GM21529 (cell line): ENCODE measurements at regions not wholly inside any gene's neighbourhood (a gene's known extent, or its start where the extent isn't known, plus 50 kb on each side); places are given as distances from the start of the nearest gene placed in this dataset.
"Not testable (repeated sequence)": the region's sequence is repeated elsewhere in the genome, so short reads cannot be mapped to it uniquely, and the experiment has no call there.

Experiments used
- ATAC-seq: cut with Tn5 transposase; IDR thresholded peaks from one replicate; pipeline ENCODE4 v1.9.1; 2021; ENCODE audit not compliant: unreplicated experiment

DNA sequence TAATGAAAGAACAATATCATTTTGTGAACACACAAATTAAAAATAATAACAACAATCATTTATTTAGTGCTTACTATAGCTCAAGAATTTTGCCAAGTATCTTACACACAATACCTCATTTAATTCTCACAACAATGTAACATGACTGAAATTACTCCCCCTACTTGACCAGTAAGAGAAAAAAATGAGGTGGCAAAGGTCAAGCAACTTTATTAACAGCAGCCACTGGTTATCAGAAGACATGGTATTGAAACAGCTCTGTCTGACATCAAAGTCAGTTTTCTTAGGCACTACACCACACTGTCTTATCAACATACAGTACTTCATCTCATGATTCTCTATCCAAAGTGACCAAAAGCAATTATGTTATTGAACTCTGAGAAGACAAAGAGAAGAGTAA, 389.4 kb downstream of the ZEB2 start:
- ATAC-seq = no peak

DNA sequence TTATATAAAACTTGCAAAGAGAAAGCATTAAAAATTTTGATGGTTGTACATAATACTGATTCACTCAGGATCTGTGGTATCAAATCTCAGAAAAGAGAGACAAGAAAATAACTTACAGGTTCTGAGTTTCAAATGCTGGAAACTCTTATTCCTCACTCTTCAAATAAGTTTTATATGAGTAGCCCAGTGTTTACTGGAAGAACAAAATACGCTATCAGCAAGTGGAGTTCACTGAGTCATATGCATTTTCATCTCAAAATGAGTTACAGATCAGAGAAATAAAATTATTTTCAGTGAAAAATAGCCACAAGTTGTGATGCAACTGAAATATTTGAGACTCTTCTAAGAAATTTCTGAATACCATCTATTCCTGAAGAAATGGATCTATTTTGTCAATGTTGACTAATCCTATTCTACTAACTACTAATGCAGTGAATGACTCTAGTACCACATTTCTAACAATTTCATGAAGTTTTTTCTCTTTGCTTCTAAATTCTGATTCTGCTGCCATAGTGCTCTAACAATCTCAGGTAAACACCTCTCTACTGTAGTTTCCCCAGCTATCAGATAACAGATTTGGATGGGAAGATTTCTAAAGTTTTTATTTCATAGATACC, 391.7 kb downstream of the ZEB2 start:
- no peak for ATAC-seq

GRCh38 chr2:144127693-144128092, 392.2 kb downstream of the ZEB2 start:
- no peak for ATAC-seq

GRCh38 chr2:144126302-144126701, 393.6 kb downstream of the ZEB2 start:
- no peak for ATAC-seq

- no peak for ATAC-seq
These were observed 394.2 kb downstream of the ZEB2 start for GRCh38 chr2:144125751-144126150.

DNA sequence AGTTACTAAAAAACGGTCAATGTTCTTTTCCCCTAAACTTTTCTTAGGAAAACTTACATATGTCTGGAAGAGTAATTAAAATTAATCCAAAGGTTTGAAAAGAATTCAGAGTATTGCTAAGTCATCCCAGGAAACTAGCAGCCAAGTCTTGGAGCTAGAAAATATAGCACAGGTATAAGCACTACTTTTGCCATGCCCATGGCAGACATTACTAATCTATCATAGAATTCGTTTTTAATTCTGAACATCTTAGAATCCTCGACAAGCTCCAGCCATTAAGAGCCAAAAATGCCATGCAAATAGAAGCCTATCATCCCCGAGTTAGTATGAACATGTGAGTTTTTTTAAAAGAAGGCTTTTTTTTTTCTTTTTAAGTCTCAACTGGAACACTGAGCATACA, 395.0 kb downstream of the ZEB2 start:
- no peak for ATAC-seq

GRCh38 chr2:144120487-144120886, 399.4 kb downstream of the ZEB2 start:
- ATAC-seq = no peak

- ATAC-seq = no peak
These were observed 402.8 kb downstream of the ZEB2 start for GRCh38 chr2:144117086-144117485.

- ATAC-seq = no peak
These were observed 404.1 kb downstream of the ZEB2 start for GRCh38 chr2:144115739-144116291.

- ATAC-seq = no peak
These were observed 405.2 kb downstream of the ZEB2 start for GRCh38 chr2:144114760-144115159.

DNA sequence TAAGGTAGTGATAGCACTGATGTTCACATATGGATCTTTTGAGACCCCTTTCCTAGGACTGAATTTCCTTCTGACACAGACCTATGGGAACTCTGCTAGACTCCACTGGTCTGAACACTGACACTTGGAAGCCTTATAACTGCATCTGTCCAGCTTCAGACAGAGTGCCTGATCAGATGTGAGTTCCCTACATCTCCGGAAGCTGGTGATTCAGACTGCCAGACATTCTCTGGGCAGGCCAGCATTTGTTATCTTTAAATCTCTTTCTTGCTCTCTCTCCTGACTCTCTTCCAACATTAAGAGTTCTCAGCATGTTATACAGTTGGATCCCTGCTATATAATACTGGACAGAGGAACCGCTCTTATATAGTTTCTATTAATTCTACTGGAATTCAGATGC, 408.5 kb downstream of the ZEB2 start:
- ATAC-seq = no peak

- ATAC-seq = not testable (repeated sequence)
These were observed 413.8 kb downstream of the ZEB2 start for GRCh38 chr2:144106104-144106503.

DNA sequence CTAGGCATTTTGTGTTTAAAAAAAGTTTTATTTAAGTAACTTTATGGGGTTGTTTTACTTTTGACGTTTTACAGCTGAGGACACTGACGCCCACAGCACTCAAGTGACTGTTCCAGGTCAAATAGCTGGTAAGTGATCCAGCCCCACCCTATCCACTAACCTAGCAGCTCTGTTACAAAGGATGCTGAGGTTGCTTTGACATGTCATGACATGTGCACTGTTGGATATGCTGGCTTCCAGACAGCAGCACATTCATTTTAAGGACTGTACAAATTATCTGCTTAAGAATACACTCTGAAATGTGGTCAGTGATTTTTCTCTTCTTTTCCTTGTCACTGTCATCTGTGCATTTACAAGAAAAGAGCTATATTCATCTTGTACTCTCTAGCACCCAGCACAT, 417.5 kb downstream of the ZEB2 start:
- no peak for ATAC-seq

GRCh38 chr2:144099780-144100377, 420.0 kb downstream of the ZEB2 start:
- peak; percentile 49 for ATAC-seq

GRCh38 chr2:144099340-144099739, 420.6 kb downstream of the ZEB2 start:
- ATAC-seq = no peak

- peak; percentile 58 for ATAC-seq
These were observed 422.3 kb downstream of the ZEB2 start for GRCh38 chr2:144097440-144098225.

DNA sequence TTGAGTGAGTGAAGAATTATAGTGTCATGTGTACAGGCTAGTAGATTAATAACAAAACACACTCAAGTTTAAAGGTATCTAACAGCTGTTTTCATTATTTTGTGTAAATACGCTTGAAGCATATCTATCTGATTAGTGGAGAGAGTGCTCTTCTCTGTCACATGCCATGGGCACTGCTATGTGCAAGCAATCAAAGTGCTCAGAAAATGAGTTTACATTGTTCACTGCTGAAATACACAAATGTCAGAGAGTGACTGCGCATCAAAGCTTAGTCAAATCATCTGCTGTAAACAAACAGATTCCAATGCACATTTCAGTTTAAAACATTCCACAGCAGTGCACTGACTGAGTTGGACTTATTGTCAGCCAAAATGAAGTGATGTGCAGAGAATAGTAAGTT, 423.4 kb downstream of the ZEB2 start:
- no peak for ATAC-seq

GRCh38 chr2:144094408-144095151, 425.3 kb downstream of the ZEB2 start:
- ATAC-seq = no peak

DNA sequence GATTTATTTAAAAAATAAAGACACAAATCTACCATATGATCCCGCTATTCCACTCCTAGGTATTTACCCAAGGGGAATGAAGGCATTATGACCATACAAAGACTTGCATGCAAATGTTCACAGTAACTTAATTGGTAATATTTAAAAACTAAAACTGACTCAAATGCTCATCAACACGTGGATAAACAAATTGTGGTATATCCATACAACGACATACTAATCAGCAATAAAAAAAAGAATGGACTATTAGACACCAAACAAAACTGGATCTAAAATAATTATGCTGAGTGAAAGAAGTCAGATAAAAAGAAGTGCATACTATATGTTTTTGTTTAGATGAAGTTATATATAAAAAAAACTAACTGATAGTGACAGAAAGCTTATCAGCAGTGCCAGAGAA, 428.3 kb downstream of the ZEB2 start:
- ATAC-seq = no peak

DNA sequence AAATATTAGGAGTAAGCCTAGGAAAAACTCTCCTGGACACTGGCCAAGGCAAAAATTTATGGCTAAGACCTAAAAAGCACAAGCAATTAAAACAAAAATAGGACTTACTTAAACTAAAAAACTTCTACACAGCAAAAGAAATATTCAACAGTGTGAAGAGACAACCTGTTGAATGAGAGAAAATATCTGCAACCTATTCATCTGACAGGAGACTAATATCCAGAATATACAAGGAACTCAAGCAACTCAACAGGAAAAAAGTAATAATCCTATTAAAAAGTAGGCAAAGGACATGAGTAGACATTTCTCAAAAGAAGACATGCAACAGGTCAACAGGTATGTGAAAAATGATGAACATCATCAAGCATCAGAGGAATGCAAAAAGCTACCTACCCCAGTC, 431.1 kb downstream of the ZEB2 start:
- no peak for ATAC-seq

DNA sequence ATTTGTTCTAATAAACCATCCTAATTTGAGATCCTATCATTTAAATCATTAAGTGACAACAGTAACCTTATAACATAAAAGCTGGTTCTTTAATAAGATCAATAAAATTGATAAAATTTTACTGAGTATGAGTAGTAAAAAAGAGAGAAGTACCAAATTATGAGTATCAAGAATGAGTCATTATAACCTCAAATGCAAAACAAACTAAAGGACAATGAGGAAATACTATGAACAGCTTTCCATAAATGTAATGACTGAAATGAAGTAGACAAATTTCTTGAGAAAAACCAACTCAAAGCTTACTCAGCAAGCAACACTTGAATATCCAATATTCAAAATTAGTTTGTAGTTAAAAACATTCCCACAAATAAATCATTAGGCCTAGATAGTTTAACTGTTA, 433.0 kb downstream of the ZEB2 start:
- no peak for ATAC-seq
